Glomerular visceral epithelial cell (primary cell): ENCODE measurements at regions not wholly inside any gene's neighbourhood (a gene's known extent, or its start where the extent isn't known, plus 50 kb on each side); places are given as distances from the start of the nearest gene placed in this dataset.
A peak's percentile ranks its signal among the peaks of the same experiment; 100 is the strongest.

ENCODE experiments used
- DNase-seq: peaks from one replicate; pipeline ENCODE4 v3.0.0-alpha.2; 2016; ENCODE audit errors: extremely low spot score

DNA sequence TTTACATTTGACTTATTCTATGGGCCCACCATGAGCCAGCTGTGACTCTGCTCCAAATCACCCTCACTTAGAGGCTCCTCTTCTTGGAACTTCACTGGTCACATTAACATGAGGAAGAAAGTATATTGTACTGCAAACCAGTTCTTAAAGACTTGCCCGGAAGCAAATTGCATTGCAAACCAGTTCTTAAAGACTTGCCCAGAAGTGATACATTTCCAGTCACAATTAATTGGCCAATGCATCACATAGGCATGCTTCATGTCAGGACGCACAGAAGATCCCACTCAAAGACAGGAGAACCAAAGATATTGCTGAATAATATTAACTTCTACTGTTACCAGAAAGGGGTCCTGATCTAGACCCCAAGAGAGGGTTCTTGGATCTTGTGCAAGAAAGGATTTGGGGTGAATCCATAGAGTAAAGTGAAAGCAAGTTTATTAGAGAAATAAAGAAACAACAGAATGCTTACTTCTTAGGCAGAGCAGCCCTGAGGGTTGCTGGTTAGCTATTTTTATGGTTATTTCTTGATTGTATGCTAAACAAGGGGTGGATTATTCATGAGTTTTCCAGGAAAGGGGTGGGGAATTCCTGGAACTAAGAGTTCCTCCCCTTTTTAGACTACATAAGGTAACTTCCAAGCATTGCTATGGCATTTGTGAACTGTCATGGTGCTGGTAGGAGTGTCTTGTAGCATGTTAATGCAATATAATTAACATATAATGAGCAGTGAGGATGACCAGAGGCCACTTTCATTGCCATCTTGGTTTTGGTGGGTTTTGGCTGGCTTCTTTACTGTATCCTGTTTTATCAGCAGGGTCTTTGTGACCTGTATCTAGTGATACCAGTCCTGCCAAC lies 54.6 kb upstream of the HCCS start:
- DNase-seq: no peak

DNA sequence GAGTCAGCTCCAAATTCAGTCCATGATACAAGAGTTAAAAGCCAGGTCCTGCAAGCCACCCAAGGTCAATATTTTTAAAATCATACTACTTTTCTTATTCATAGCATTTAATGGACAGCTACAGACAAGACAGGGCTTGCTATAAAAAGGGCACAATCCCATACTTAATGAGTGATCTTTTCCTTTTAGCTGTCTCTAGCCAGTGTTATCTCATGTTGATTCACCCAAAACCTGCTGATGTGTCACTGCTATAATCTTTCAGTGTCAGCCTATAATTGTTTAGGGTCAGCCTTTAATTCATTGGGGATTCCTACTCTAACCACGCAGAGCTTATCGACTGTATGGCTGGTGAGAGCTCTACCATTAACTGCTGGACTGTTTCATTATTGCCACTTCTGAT lies 51.2 kb upstream of the HCCS start:
- peak; percentile 13 for DNase-seq
